GM12878 (cell line): ENCODE measurements at regions not wholly inside any gene's neighbourhood (a gene's known extent, or its start where the extent isn't known, plus 50 kb on each side); places are given as distances from the start of the nearest gene placed in this dataset.
A peak's percentile ranks its signal among the peaks of the same experiment; 100 is the strongest.

Experiments used
- ATAC-seq: fragments of 200-7000 bp; cut with Tn5 transposase; 3 replicates; pipeline ENCODE4 v1.9.1; 2020; ENCODE audit warnings: mild to moderate bottlenecking, moderate library complexity
- BruUV-seq: library from RNA; stranded (reverse); fragments of 400-500 nt; replicated peaks from 2 replicates; lab custom pipeline; 2021; lab: Mats Ljungman, UMichigan
- CTCF ChIA-PET: fragments of 300-600 bp; sonication (Branson Sonifier 250); formaldehyde crosslinking; extraction: SDS; loops from one replicate; lab custom pipeline; 2021; ENCODE audit warnings: inconsistent platforms; lab: Yijun Ruan, JAX
- POLR2A ChIA-PET: fragments of 350-600 bp; formaldehyde crosslinking; extraction: SDS; loops from one replicate; lab custom pipeline; 2021; ENCODE audit warnings: inconsistent platforms; lab: Charles Lee
- RAD21 ChIA-PET: fragments of 300-600 bp; sonication (Branson Sonifier 250); formaldehyde crosslinking; loops from one replicate; lab custom pipeline; 2023; ENCODE audit warnings: antibody characterized with exemption; ENCODE audit not compliant: unreplicated experiment; lab: Charles Lee
- SMC1A ChIA-PET: fragments of 300-600 bp; sonication (Branson Sonifier 250); formaldehyde crosslinking; loops from one replicate; lab custom pipeline; 2023; ENCODE audit not compliant: unreplicated experiment, uncharacterized antibody; lab: Charles Lee
- DNase-seq: peaks from one replicate; pipeline ENCODE4 v3.0.0-alpha.2; 2011; ENCODE audit warnings: low read depth, low spot score
- FAIRE-seq: peaks from 3 replicates; lab custom pipeline; 2011; peaks lifted over from hg19 to GRCh38; lab: Jason Lieb, UNC
- H2AFZ ChIP-seq: 2 replicates; pipeline ENCODE4 v1.6.0; 2011; ENCODE audit warnings: low read depth, low read length, control low read depth; ENCODE audit not compliant: control insufficient read depth
- H3K27ac ChIP-seq: 2 replicates; pipeline ENCODE4 v1.5.1; 2011; ENCODE audit warnings: control low read depth; ENCODE audit not compliant: control insufficient read depth, insufficient read depth
- H3K27me3 ChIP-seq, 2 experiments: replicated peaks in 1 of 2; 2 replicates each; pipeline versions ENCODE4 v1.6.0 to v1.6.1; 2011; ENCODE audit warnings: low read length in 1 of 2; ENCODE audit not compliant: control insufficient read depth in 2 of 2, insufficient read depth in 2 of 2
- H3K36me3 ChIP-seq, 2 experiments: 2 replicates each; pipeline ENCODE4 v1.5.1; 2011; ENCODE audit warnings: low read length in 1 of 2; ENCODE audit not compliant: control insufficient read depth in 2 of 2, insufficient read depth in 2 of 2
- H3K4me1 ChIP-seq: 2 replicates; pipeline ENCODE4 v1.6.1; 2011; ENCODE audit warnings: mild to moderate bottlenecking, low read length, moderate library complexity, mixed read lengths; ENCODE audit not compliant: control insufficient read depth, insufficient read depth
- H3K4me2 ChIP-seq: 2 replicates; pipeline ENCODE4 v1.6.0; 2011; ENCODE audit warnings: control low read depth; ENCODE audit not compliant: control insufficient read depth, insufficient read depth
- H3K4me3 ChIP-seq: fragments of 200-600 bp; sonication (generic); 2 replicates; pipeline ENCODE4 v1.5.1; 2016
- H3K79me2 ChIP-seq: 2 replicates; pipeline ENCODE4 v1.6.0; 2011; ENCODE audit warnings: low read length; ENCODE audit not compliant: control insufficient read depth, insufficient read depth
- H3K9ac ChIP-seq: 2 replicates; pipeline ENCODE4 v1.8.0; 2011; ENCODE audit warnings: low read length, control low read depth, mixed read lengths; ENCODE audit not compliant: control insufficient read depth, insufficient read depth
- H3K9me3 ChIP-seq: replicated peaks from 3 replicates; pipeline ENCODE4 v1.5.1; 2011; ENCODE audit warnings: mild to moderate bottlenecking, low read length; ENCODE audit not compliant: control insufficient read depth, insufficient read depth
- H4K20me1 ChIP-seq: 2 replicates; pipeline ENCODE4 v1.6.0; 2011; ENCODE audit not compliant: control insufficient read depth, insufficient read depth
- BCL3 ChIP-seq: IDR thresholded peaks from 2 replicates; pipeline ENCODE4 v1.6.1; 2011; ENCODE audit warnings: borderline replicate concordance, low read depth, mild to moderate bottlenecking, moderate library complexity, low read length; ENCODE audit not compliant: insufficient read depth, poor library complexity, severe bottlenecking
- CREM ChIP-seq: IDR thresholded peaks from 2 replicates; pipeline ENCODE4 v1.6.1; 2014; ENCODE audit warnings: antibody characterized with exemption, low read depth
- CTCF ChIP-seq, 3 experiments: IDR thresholded peaks in 2 of 3; conservative IDR thresholded peaks in 1 of 3; 2 replicates each; pipeline ENCODE4 v1.5.1; 2011; ENCODE audit warnings: low read depth in 3 of 3, low read length in 3 of 3, mild to moderate bottlenecking in 3 of 3, control low read depth in 2 of 3, moderate library complexity in 2 of 3, inconsistent platforms in 1 of 3, mixed read lengths in 1 of 3; ENCODE audit not compliant: control insufficient read depth in 2 of 3, insufficient read depth in 1 of 3; ENCODE audit errors: extremely low read depth in 1 of 3
- EP300 ChIP-seq, 2 experiments: fragments of 150-350 bp in 1 of 2; IDR thresholded peaks; 2 replicates each; pipeline ENCODE4 v1.6.1; 2011 to 2012; ENCODE audit warnings: low read depth in 2 of 2, low read length in 2 of 2, borderline replicate concordance in 1 of 2, improper control_type of control experiment in 1 of 2, inconsistent platforms in 1 of 2; ENCODE audit not compliant: control insufficient read depth in 1 of 2
- MYB ChIP-seq: fragments of 150-350 bp; IDR thresholded peaks from 2 replicates; pipeline ENCODE4 v1.6.1; 2014; ENCODE audit warnings: mild to moderate bottlenecking, low read depth, low read length, borderline replicate concordance
- RAD21 ChIP-seq: IDR thresholded peaks from 2 replicates; pipeline ENCODE4 v1.6.1; 2011; ENCODE audit warnings: mild to moderate bottlenecking, low read depth, low read length, moderate library complexity; ENCODE audit not compliant: insufficient read depth
- WGBS: methylation state at CpG from one replicate; pipeline ENCODE4 v1.1.6; 2016; ENCODE audit warnings: low lambda C conversion rate; ENCODE audit not compliant: insufficient replicate concordance, insufficient coverage; ENCODE audit errors: missing lambda C conversion rate; 5-methylcytosine and 5-hydroxymethylcytosine counted together
- in situ Hi-C: fragments of 300-500 bp; cut with MboI; formaldehyde crosslinking; loops from 9 replicates; pipeline ENCODE4 v1.14.3; 2018; ENCODE audit warnings: mixed read lengths
- intact Hi-C: fragments of 100-400 bp; cut with micrococcal nuclease; formaldehyde crosslinking; loops from one replicate; pipeline ENCODE4 v1.14.2; 2022; ENCODE audit not compliant: unreplicated experiment

GRCh38 chrX:95056901-95057300 is 1382.9 kb downstream of the FAM133A start:
- Histone ChIP-seq H3K79me2 (no peaks in the 10 kb centered on the region), H3K9ac (no peak overlapping the region), H3K27ac (no peak overlapping the region), H3K36me3 (no peaks in the 10 kb centered on the region), H3K4me2 (no peak overlapping the region), H4K20me1 (no peaks in the 10 kb centered on the region), H3K4me1 (no peaks in the 10 kb centered on the region), H2AFZ (no peak overlapping the region)
- DNase-seq, result no peak
- no TSS peak for BruUV-seq
- in situ Hi-C loops, result no loop called here
- CTCF ChIA-PET, result interaction anchor here (0.6 to 0.9 kb wide), 2 partner anchors 19 to 709 kb away, joined by 3 to 4 read pairs; no protein-coding TSS in a partner anchor
- RAD21 ChIA-PET, result interaction anchor here (1.0 kb wide), 2 partner anchors 14 to 20 kb away, joined by 3 read pairs; no protein-coding TSS in a partner anchor
- SMC1A ChIA-PET, result interaction anchor here (1.1 to 1.5 kb wide), 2 partner anchors 11 to 12 kb away, joined by 3 to 9 read pairs; no protein-coding TSS in a partner anchor
- POLR2A ChIA-PET, result no interaction called here
- no peak for TF ChIP-seq MYB
- TF ChIP-seq RAD21, result 0 out of 2 replicates have a peak, but pooled peaks have one; percentile 9
- 0 out of 6 replicates have a peak, but pooled peaks of 1 of the 3 experiments have one; percentile 2 for TF ChIP-seq CTCF (IDR thresholded peaks at IDR 0.05 in 2 of 3, conservative IDR thresholded peaks at IDR 0.05 in 1 of 3; ENCODE audit: control insufficient read depth in 2 of 3, extremely low read depth in 1 of 3, insufficient read depth in 1 of 3, low read depth in 3 of 3, low read length in 3 of 3)
- TF ChIP-seq, all 136 proteins: peak for 2
- intact Hi-C loops, result no loop called here
- Histone ChIP-seq H3K4me3 (no peak overlapping the region), H3K9me3 (no peaks in the 10 kb centered on the region), H3K27me3 (no peaks in the 10 kb centered on the region)
- ATAC-seq (no peak), FAIRE-seq (no peak)
- 12% methylated on average over 4 of the region's 4 CpGs for WGBS

- ATAC-seq (no peak), FAIRE-seq (no peak), DNase-seq (no peak)
- ChIA-PET CTCF (interaction anchor here (0.6 to 1.1 kb wide), 3 partner anchors 14 to 709 kb away, joined by 3 to 6 read pairs (median 5); no protein-coding TSS in a partner anchor), POLR2A (no interaction called here), SMC1A (interaction anchor here (0.7 to 1.5 kb wide), 7 partner anchors 11 to 277 kb away, joined by 3 to 9 read pairs (median 3); no protein-coding TSS in a partner anchor), RAD21 (interaction anchor here (1.0 kb wide), 3 partner anchors 11 to 19 kb away, joined by 3 to 4 read pairs (median 3); no protein-coding TSS in a partner anchor)
- in situ Hi-C loops, result no loop called here
- H3K4me2 ChIP-seq, result no peak overlapping the region
- H3K36me3 ChIP-seq, result no peaks in the 10 kb centered on the region
- no peak for TF ChIP-seq EP300 (IDR thresholded peaks at IDR 0.05; ENCODE audit: borderline replicate concordance in 1 of 2, control insufficient read depth in 1 of 2, low read depth in 2 of 2, low read length in 2 of 2)
- TF ChIP-seq CREM, result no peak
- no peak for TF ChIP-seq BCL3
- no peaks in the 10 kb centered on the region for H3K27me3 ChIP-seq
- H3K4me3 ChIP-seq, result no peak overlapping the region
- no peaks in the 10 kb centered on the region for H3K79me2 ChIP-seq
- H2AFZ ChIP-seq, result no peak overlapping the region
- no peak overlapping the region for H3K27ac ChIP-seq
- no TSS peak for BruUV-seq
- H4K20me1 ChIP-seq, result no peaks in the 10 kb centered on the region
- H3K9me3 ChIP-seq, result no peaks in the 10 kb centered on the region
- intact Hi-C loops, result no loop called here
- WGBS, result 3% methylated on average over 2 of the region's 2 CpGs
- no peaks in the 10 kb centered on the region for H3K4me1 ChIP-seq
- no peak overlapping the region for H3K9ac ChIP-seq
Observed at GRCh38 chrX:95057341-95057740, 1383.3 kb downstream of the FAM133A start.
